ENCODE measurements at regions not wholly inside any gene's neighbourhood (a gene's known extent, or its start where the extent isn't known, plus 50 kb on each side); places are given as distances from the start of the nearest gene placed in this dataset.

DNA sequence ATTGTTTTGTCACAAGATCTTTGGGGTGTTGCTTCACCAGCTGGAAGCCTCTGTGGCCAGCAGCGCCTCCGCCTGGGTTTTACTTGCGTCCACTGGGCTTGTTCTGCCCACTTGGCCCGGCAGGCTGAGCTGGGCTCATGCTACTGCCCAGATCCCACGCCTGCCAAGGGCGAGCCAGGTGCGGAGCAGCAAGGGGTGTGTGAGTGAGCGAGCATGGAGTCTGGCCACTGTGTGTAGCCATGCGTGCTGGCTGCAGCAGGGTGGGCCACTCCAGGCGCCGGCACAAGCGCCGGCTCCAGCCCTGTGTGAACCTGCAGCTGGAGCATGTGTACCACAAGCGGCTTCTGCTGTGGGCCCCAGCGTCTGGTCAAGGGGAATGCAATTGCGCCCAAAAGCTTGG lies 416.5 kb upstream of the RGMA start:
- no peaks in the 10 kb centered on the region for H3K4me1 ChIP-seq (ENCODE audit: low read depth)
- DNase-seq (no peak), ATAC-seq (no peak)
- intact Hi-C loops (cut with DNase I, micrococcal nuclease): no loop called here
- H3K36me3 ChIP-seq (ENCODE audit: low read depth): no peaks in the 10 kb centered on the region
- TF ChIP-seq, protein P1, sequence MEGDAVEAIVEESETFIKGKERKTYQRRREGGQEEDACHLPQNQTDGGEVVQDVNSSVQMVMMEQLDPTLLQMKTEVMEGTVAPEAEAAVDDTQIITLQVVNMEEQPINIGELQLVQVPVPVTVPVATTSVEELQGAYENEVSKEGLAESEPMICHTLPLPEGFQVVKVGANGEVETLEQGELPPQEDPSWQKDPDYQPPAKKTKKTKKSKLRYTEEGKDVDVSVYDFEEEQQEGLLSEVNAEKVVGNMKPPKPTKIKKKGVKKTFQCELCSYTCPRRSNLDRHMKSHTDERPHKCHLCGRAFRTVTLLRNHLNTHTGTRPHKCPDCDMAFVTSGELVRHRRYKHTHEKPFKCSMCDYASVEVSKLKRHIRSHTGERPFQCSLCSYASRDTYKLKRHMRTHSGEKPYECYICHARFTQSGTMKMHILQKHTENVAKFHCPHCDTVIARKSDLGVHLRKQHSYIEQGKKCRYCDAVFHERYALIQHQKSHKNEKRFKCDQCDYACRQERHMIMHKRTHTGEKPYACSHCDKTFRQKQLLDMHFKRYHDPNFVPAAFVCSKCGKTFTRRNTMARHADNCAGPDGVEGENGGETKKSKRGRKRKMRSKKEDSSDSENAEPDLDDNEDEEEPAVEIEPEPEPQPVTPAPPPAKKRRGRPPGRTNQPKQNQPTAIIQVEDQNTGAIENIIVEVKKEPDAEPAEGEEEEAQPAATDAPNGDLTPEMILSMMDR (IDR thresholded peaks at IDR 0.05): no peak
- no peaks in the 10 kb centered on the region for H3K9me3 ChIP-seq
- H3K4me3 ChIP-seq: no peak overlapping the region

- intact Hi-C loops (cut with DNase I, micrococcal nuclease): no loop called here
- TF ChIP-seq, protein P1 (IDR thresholded peaks at IDR 0.05): no peak
- ATAC-seq: no peak
These were observed 412.9 kb upstream of the RGMA start for GRCh38 chr15:93501946-93502345.

GRCh38 chr15:93500155-93500554 lies 411.1 kb upstream of the RGMA start:
- DNase-seq (no peak), ATAC-seq (no peak)
- TF ChIP-seq, protein P1 (IDR thresholded peaks at IDR 0.05): no peak
- H3K4me1 ChIP-seq (ENCODE audit: low read depth): no peaks in the 10 kb centered on the region
- H3K9me3 ChIP-seq: no peaks in the 10 kb centered on the region
- intact Hi-C loops (cut with DNase I, micrococcal nuclease): no loop called here
- no peak overlapping the region for H3K4me3 ChIP-seq
- H3K36me3 ChIP-seq (ENCODE audit: low read depth): no peaks in the 10 kb centered on the region

More at GRCh38 chr15:93501946-93502345, 412.9 kb upstream of the RGMA start:
- H3K4me1 ChIP-seq (ENCODE audit: low read depth): no peaks in the 10 kb centered on the region
- H3K4me3 ChIP-seq: no peak overlapping the region
- no peaks in the 10 kb centered on the region for H3K36me3 ChIP-seq (ENCODE audit: low read depth)
- DNase-seq: no peak
- H3K9me3 ChIP-seq: no peaks in the 10 kb centered on the region

- ATAC-seq (no peak), DNase-seq (no peak)
- Histone ChIP-seq H3K4me1 (ENCODE audit: low read depth) (no peaks in the 10 kb centered on the region), H3K4me3 (no peak overlapping the region), H3K36me3 (ENCODE audit: low read depth) (no peaks in the 10 kb centered on the region), H3K9me3 (no peaks in the 10 kb centered on the region)
- TF ChIP-seq, protein P1 (IDR thresholded peaks at IDR 0.05): no peak
- intact Hi-C loops (cut with DNase I, micrococcal nuclease): no loop called here
These were observed 408.3 kb upstream of the RGMA start for GRCh38 chr15:93497291-93497690.

- H3K9me3 ChIP-seq: no peaks in the 10 kb centered on the region
- intact Hi-C loops (cut with DNase I, micrococcal nuclease): no loop called here
- no peaks in the 10 kb centered on the region for H3K4me1 ChIP-seq (ENCODE audit: low read depth)
- no peak overlapping the region for H3K4me3 ChIP-seq
- DNase-seq (no peak), ATAC-seq (no peak)
- TF ChIP-seq, protein P1 (IDR thresholded peaks at IDR 0.05): no peak
- no peaks in the 10 kb centered on the region for H3K36me3 ChIP-seq (ENCODE audit: low read depth)
These were observed 407.9 kb upstream of the RGMA start for GRCh38 chr15:93496888-93497287.

All from mucosa of descending colon (tissue), 3 donors.